ENCODE measurements at regions not wholly inside any gene's neighbourhood (a gene's known extent, or its start where the extent isn't known, plus 50 kb on each side); places are given as distances from the start of the nearest gene placed in this dataset.

DNA sequence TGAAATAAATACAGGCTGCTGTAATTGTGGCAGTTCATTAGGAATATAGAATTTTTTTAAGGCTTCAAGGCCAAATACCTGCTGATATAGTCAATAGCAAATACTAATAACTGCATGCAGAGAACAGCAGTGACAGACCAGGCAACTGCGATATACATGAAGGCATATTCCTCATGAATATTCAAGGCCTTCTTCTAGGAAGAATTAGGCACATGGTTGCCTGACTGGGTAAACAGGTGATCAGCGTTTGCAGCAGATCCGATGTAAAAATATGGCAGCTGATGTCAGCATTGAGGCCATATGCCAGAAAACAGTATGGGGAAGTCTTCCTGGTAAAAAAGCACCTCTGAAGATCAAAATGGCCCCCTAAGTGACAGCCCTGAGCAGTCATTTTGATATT is 629.7 kb downstream of the UQCRFS1 start:
- DNase-seq (ENCODE audit: low read depth) = no peak
- no peak overlapping the region for H3K4me3 ChIP-seq (ENCODE audit: low read depth, low read length)
- TF ChIP-seq, protein P1, sequence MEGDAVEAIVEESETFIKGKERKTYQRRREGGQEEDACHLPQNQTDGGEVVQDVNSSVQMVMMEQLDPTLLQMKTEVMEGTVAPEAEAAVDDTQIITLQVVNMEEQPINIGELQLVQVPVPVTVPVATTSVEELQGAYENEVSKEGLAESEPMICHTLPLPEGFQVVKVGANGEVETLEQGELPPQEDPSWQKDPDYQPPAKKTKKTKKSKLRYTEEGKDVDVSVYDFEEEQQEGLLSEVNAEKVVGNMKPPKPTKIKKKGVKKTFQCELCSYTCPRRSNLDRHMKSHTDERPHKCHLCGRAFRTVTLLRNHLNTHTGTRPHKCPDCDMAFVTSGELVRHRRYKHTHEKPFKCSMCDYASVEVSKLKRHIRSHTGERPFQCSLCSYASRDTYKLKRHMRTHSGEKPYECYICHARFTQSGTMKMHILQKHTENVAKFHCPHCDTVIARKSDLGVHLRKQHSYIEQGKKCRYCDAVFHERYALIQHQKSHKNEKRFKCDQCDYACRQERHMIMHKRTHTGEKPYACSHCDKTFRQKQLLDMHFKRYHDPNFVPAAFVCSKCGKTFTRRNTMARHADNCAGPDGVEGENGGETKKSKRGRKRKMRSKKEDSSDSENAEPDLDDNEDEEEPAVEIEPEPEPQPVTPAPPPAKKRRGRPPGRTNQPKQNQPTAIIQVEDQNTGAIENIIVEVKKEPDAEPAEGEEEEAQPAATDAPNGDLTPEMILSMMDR (IDR thresholded peaks at IDR 0.05; ENCODE audit: low read depth, low read length, missing control alignments) = no peak

DNA sequence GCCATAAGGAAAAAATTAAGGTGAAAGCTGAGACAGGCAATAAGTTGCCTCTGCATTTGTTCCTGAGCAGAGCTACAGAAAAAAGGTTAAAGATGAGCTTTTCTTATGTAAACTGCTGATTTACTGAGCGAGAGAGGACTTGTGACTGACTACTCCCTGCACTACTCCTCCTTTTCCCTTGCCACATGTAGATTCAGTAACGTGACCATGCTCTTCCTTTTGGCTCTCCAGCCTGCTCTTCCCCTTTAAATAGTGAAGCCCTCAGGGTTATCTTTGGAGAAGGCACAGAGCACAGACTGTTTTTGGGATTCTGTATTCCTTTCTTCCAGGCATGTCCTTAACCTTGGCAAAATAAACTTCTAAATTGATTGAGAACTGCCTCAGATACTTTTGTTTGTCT is 630.2 kb downstream of the UQCRFS1 start:
- H3K4me3 ChIP-seq (ENCODE audit: low read depth, low read length) = no peak overlapping the region
- TF ChIP-seq, protein P1 (IDR thresholded peaks at IDR 0.05; ENCODE audit: low read depth, low read length, missing control alignments) = no peak
- no peak for DNase-seq (ENCODE audit: low read depth)

DNA sequence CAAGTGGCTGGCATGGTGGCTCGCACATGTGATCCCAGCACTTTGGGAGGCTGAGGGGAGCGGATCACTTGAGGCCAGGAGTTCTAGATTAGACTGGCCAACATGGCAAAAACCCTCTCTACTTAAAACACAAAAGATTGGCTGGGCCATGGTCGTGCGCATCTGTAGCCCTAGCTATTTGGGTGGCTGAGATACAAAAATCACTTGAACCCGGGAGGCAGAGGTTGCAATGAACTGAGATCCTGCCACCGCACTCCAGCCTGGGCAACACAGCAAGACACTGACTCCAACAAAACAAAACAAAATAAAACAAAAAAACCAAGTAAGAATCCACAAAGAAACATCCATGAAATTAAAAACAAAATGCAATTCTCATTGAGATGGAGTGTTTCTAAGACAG is 630.6 kb downstream of the UQCRFS1 start:
- TF ChIP-seq, protein P1 (IDR thresholded peaks at IDR 0.05; ENCODE audit: low read depth, low read length, missing control alignments) = no peak
- no peak for DNase-seq (ENCODE audit: low read depth)
- H3K4me3 ChIP-seq (ENCODE audit: low read depth, low read length) = no peak overlapping the region

DNA sequence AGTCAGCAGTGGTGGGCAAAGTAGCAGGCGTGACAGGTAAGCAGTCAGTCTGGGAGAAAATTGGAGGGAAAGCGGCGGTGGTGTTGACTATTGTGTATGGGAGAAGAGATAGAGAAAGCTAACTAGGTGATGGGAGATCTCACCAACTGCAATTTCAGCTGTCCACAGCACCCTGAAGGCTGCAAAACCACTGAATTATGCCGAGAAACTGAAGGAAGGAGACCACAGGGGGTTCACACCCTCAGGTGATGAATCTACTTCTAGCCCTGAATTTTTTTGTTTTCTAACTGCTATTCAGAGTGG is 631.5 kb downstream of the UQCRFS1 start:
- TF ChIP-seq, protein P1 (IDR thresholded peaks at IDR 0.05; ENCODE audit: low read depth, low read length, missing control alignments) = no peak
- no peak for DNase-seq (ENCODE audit: low read depth)
- no peak overlapping the region for H3K4me3 ChIP-seq (ENCODE audit: low read depth, low read length)

DNA sequence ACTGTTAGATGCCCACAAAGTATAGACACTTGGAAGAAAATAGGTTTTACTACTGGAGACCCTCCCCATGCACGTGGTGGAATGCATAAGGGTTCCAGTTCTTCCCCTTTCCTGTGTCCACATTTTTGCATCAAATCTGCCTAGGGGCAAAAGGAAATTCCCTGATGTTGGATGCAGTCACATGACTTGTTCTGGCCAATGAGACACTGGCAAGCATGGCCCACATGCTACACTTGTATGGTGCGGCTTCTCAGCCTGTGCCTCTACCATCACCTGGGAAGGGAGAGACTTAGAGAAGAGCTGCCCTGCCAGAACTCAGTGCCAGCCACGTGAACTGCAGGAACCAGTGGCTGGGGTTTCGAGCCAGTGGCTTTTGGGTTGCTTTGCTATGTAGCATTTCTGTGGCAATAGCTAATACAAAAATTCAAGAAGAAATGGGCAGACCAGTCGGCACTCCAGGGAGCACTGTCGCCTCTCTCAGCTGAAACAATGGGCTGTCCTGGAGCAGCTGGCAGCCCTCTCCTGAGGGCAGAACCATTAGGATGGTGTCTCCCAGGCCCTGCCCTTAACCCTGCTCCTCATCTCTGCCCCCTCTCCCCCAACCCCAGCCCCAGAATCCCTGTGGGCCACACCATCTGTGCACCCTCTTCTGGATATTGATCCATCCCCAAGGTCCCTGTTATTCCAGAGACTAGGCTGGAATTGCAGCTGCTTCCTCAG is 634.0 kb downstream of the UQCRFS1 start:
- DNase-seq (ENCODE audit: low read depth) = no peak
- no peak overlapping the region for H3K4me3 ChIP-seq (ENCODE audit: low read depth, low read length)
- TF ChIP-seq, protein P1 (IDR thresholded peaks at IDR 0.05; ENCODE audit: low read depth, low read length, missing control alignments) = no peak

DNA sequence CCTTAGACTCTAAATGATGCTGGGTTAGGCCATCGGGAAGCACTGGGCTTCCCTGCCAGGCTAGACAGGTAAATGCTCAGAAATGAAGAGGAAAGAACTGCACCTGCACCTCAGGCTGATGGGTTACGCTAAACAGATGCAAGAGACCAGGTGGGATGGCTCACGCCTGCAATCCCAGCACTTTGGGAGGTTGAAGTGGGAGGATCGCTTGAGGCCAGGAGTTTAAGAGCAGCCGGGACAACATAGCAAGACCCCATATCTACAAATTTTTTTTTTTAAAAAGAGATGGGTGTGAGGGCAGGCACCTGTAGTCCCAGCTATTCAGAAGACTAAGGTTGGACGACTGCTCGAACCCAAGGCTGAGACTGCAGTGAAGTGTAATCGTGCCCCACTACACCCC is 634.7 kb downstream of the UQCRFS1 start:
- no peak for DNase-seq (ENCODE audit: low read depth)
- H3K4me3 ChIP-seq (ENCODE audit: low read depth, low read length) = no peak overlapping the region
- TF ChIP-seq, protein P1 (IDR thresholded peaks at IDR 0.05; ENCODE audit: low read depth, low read length, missing control alignments) = no peak

DNA sequence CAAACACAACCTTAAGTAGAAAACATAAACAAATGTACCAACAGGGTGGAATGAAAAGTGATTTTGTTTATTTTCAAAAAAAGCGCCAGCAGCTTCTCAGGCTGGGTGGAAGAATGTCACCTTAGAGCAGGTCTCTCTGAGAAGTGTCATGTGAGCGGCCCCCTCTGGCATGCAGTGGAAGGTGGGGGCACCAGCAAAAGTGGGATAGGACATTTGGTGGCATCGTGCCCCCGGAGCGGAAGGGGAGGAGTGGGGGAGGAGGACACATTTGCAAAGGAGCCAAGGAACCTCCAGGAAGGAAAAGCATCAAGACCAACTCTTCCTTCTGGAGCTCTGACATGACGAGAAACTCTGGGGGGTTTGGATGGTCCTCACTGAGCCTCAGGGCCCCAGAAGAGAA is 635.3 kb downstream of the UQCRFS1 start:
- no peak overlapping the region for H3K4me3 ChIP-seq (ENCODE audit: low read depth, low read length)
- DNase-seq (ENCODE audit: low read depth) = no peak
- TF ChIP-seq, protein P1 (IDR thresholded peaks at IDR 0.05; ENCODE audit: low read depth, low read length, missing control alignments) = no peak
